Posterior cingulate gyrus (tissue), 11 donors: ENCODE measurements at regions not wholly inside any gene's neighbourhood (a gene's known extent, or its start where the extent isn't known, plus 50 kb on each side); places are given as distances from the start of the nearest gene placed in this dataset.
"Not testable (repeated sequence)": the region's sequence is repeated elsewhere in the genome, so short reads cannot be mapped to it uniquely, and the experiment has no call there.

Experiments used
- DNase-seq, 10 donors: peaks; one replicate each; pipeline versions ENCODE4 v3.0.0 to v3.0.0-alpha.2; 2020 to 2021; ENCODE audit warnings: mixed read lengths in 3 of 10
- intact Hi-C: fragments of 100-400 bp; cut with DNase I; formaldehyde crosslinking; loops from one replicate; pipeline ENCODE4 v1.15.1; 2023

- intact Hi-C loops, DNase-seq: not testable (repeated sequence)
These were observed 70.5 kb upstream of the NBPF11 start for GRCh38 chr1:148222399-148223159.

DNA sequence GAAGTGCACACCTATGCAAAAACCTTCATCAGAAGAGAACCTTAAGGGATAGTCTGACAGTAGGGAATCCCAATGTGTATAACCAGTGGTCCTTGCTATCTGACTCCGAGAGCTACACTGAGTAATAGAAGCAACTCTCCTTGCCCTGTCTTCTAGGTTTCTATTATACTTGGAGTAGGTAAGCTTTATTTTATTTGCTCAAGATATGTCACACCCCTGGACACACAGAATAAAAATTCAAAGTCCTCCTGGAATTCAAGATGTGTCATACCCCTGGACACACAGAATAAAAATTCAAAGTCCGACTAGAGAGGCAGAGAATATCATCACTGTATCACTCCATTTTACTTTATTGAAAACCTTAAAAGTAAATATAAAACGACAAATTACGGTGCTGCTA lies 69.5 kb upstream of the NBPF11 start:
- DNase-seq = not testable (repeated sequence)

DNA sequence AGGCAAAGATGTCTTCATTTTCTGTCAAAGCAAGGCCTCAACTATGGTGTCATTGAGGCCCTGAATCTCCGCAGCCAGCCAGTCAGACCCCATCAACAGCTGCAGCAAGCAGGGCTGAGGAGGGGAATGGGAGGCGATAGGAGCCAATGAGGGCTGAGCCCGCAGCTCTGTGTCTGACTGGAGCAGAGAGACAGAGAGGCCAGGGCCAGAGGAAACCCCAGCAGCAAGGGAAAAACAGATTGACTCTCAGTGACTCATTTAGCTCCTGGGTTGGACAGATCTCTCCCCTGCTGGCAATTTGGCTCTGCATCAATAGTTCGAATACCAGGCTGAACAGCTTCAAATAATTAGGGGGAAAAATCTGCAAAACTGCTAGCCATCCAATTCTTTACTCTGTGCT lies 67.1 kb upstream of the NBPF11 start:
- DNase-seq, intact Hi-C loops: not testable (repeated sequence)

More for the DNA sequence above, 69.5 kb upstream of the NBPF11 start:
- intact Hi-C loops = not testable (repeated sequence)

- intact Hi-C loops, DNase-seq: not testable (repeated sequence)
These were observed 59.1 kb upstream of the NBPF11 start for GRCh38 chr1:148211191-148211590.

DNA sequence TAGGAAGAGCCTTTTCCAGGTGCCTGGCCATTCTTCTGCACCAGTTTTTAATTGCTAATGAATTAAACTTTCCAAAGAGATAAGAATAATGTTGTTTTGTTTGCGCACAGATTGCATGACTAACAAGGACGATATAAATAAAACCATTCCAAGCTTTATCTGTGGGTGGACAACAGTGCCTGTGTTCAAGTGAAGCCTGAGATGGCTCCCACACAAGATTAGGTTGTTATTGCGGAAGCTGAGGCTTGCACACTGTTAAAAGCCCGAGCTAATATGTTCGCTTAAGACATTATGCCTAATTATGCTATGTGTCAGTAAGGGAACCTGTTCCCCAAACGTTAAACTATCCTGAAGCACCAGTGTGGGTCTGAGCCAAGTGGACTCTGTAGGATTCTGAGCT lies 58.5 kb upstream of the NBPF11 start:
- DNase-seq, intact Hi-C loops: not testable (repeated sequence)

DNA sequence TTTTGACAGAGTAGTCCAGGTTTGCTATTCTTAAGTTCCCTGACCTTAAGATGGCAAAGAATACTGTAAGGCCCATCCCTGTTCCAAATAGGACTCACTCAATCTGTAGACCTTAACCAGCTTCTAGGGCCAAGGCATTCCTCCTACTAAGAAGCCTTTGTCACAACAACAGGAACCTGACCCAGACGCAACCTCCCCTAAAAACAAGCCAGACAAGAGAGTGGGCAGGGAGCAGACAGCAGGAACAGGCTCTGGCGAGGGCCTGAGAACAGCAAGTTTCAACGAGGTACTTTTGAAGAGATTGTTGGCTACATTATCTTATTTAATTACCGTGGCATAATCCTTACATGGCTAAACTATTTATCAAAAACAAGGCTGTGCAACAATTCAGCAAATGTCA lies 58.1 kb upstream of the NBPF11 start:
- intact Hi-C loops, DNase-seq: not testable (repeated sequence)

- intact Hi-C loops, DNase-seq: not testable (repeated sequence)
These were observed 49.9 kb upstream of the NBPF11 start for GRCh38 chr1:148202013-148202412.
